CD4-positive, CD25-positive, alpha-beta regulatory T cell (primary cell): ENCODE measurements at regions not wholly inside any gene's neighbourhood (a gene's known extent, or its start where the extent isn't known, plus 50 kb on each side); places are given as distances from the start of the nearest gene placed in this dataset.

Source experiments
- ATAC-seq, 2 donors: fragments of 150-1000 bp; cut with Tn5 transposase; one replicate each; pipeline ENCODE4 v1.10.0; 2021; ENCODE audit warnings: low read depth in 2 of 2, moderate number of reproducible peaks in 2 of 2, moderate library complexity in 1 of 2
- DNase-seq, 3 donors: peaks; one replicate each; pipeline versions ENCODE4 v3.0.0 to v3.0.0-alpha.2; 2012 to 2022; ENCODE audit warnings: mixed read lengths in 1 of 3
- H3K27ac ChIP-seq: one replicate; pipeline ENCODE4 v1.7.0; 2013; ENCODE audit warnings: mild to moderate bottlenecking, low read length; ENCODE audit not compliant: insufficient read depth, poor library complexity, severe bottlenecking
- H3K27me3 ChIP-seq: one replicate; pipeline ENCODE4 v1.7.0; 2013; ENCODE audit warnings: low read length; ENCODE audit not compliant: control insufficient read depth, insufficient read depth
- H3K36me3 ChIP-seq: one replicate; pipeline ENCODE4 v1.7.0; 2013; ENCODE audit warnings: mild to moderate bottlenecking, low read length, moderate library complexity; ENCODE audit not compliant: control insufficient read depth, insufficient read depth
- H3K4me1 ChIP-seq: 2 replicates; pipeline ENCODE4 v1.7.0; 2013; ENCODE audit warnings: mild to moderate bottlenecking, low read length; ENCODE audit not compliant: insufficient read depth, control insufficient read depth, poor library complexity, severe bottlenecking
- H3K4me3 ChIP-seq: one replicate; pipeline ENCODE4 v1.7.0; 2013; ENCODE audit warnings: low read depth, mild to moderate bottlenecking, low read length, moderate library complexity
- H3K9me3 ChIP-seq, 2 experiments: 1 replicate in 1 of 2; 2 replicates in 1 of 2; pipeline ENCODE4 v1.7.0; 2013; ENCODE audit warnings: low read length in 2 of 2, mild to moderate bottlenecking in 1 of 2, moderate library complexity in 1 of 2; ENCODE audit not compliant: control insufficient read depth in 2 of 2
- H3K27ac Mint-ChIP-seq, 3 donors: one replicate each; pipeline ENCODE4 v1.8.0; 2020 to 2022; ENCODE audit warnings: mild to moderate bottlenecking in 3 of 3, mixed read lengths in 3 of 3, moderate library complexity in 2 of 3
- H3K27me3 Mint-ChIP-seq: one replicate; pipeline ENCODE4 v1.8.0; 2022; ENCODE audit warnings: mild to moderate bottlenecking, mixed read lengths
- H3K36me3 Mint-ChIP-seq: one replicate; pipeline ENCODE4 v1.8.0; 2020; ENCODE audit warnings: mixed read lengths
- H3K4me1 Mint-ChIP-seq, 4 donors: one replicate each; pipeline ENCODE4 v1.8.0; 2020 to 2022; ENCODE audit warnings: mixed read lengths in 4 of 4, mild to moderate bottlenecking in 1 of 4
- H3K4me3 Mint-ChIP-seq, 4 donors: one replicate each; pipeline ENCODE4 v1.8.0; 2020 to 2022; ENCODE audit warnings: mild to moderate bottlenecking in 4 of 4, mixed read lengths in 4 of 4, moderate library complexity in 3 of 4
- H3K9me3 Mint-ChIP-seq, 7 donors: one replicate each; pipeline ENCODE4 v1.8.0; 2020 to 2022; ENCODE audit warnings: mixed read lengths in 7 of 7, mild to moderate bottlenecking in 3 of 7, moderate library complexity in 2 of 7

DNA sequence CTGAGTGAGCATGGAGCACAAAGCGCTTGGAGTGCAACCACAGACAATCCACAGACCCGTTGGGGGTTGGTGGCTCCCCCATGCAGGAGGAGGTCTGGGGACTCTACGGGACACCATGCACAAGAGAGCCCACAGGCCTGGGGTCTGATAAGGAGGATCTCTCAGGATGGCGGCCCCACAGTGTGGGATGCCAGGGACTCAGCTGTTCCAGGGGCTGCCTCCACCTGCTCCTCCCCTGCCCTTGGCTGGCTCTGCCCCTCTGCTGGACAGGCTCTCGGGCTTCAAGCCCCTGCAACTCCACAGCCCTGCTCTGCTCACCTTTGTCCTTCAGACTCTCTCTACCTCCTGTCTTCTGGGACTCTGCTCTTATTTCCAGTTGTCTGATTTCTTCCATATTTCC, 184.5 kb upstream of the CHRNA7 start:
- no peaks in the 10 kb centered on the region for H3K36me3 ChIP-seq
- Mint-ChIP-seq H3K36me3 (peaks cover 3% of the 10 kb centered on the region), H3K27me3 (no peaks in the 10 kb centered on the region), H3K4me3 (no peak overlapping the region), H3K4me1 (no peaks in the 10 kb centered on the region), H3K9me3 (peaks cover 0 to 12% (median 5%) of the 10 kb centered on the region in 7 donors), H3K27ac (no peak overlapping the region)
- ATAC-seq (no peak), DNase-seq (no peak)
- H3K27me3 ChIP-seq: no peaks in the 10 kb centered on the region
- no peak overlapping the region for H3K4me3 ChIP-seq
- peaks cover 0 to under 1% of the 10 kb centered on the region in 2 experiments for H3K9me3 ChIP-seq
- H3K4me1 ChIP-seq: no peaks in the 10 kb centered on the region
- H3K27ac ChIP-seq: no peak overlapping the region

DNA sequence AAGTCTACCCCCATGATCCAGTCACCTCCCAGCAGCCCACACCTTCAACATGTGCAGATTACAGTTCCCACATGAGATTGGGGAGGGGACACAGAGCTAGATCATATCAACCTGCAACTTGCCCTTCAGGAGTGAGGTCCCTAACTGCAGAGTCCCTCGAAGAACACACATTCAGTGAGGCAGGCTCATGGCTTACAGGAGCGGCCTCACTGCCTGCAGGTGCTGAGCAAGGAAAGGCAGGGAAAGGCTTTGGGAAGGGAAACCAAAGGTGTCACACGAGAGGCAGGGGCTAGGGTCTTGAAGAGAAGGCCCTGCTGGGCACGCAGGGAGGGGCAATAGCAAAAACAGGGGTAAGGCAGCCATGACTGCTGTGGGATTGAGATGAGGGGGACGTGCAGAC, 182.4 kb upstream of the CHRNA7 start:
- Mint-ChIP-seq H3K4me3 (no peak overlapping the region), H3K27me3 (no peaks in the 10 kb centered on the region), H3K9me3 (peaks cover 0 to 18% (median 6%) of the 10 kb centered on the region in 7 donors), H3K27ac (no peak overlapping the region), H3K4me1 (no peaks in the 10 kb centered on the region), H3K36me3 (peaks cover 6% of the 10 kb centered on the region)
- peaks cover 4 to 7% of the 10 kb centered on the region in 2 experiments for H3K9me3 ChIP-seq
- H3K27me3 ChIP-seq: no peaks in the 10 kb centered on the region
- H3K4me3 ChIP-seq: no peak overlapping the region
- no peaks in the 10 kb centered on the region for H3K36me3 ChIP-seq
- no peak for ATAC-seq
- no peaks in the 10 kb centered on the region for H3K4me1 ChIP-seq
- no peak for DNase-seq
- H3K27ac ChIP-seq: no peak overlapping the region

DNA sequence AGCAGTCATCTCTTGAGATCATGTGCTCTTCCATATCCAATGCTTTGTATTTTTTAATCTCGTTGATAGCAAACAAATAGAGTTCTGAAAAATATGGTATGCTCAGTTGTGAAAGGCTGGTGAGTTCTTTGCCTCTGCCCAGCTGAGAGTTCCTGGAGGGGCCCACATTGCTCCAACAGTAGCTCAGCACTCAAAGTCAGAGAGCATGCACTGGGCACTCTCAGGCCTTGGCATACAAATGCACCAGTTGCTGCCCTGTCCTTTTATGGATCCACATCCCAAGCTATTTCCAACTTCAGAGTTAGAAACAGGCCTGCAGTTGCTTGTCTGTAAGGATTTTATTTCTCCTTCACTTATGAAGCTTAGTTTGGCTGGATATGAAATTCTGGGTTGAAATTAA, 181.7 kb upstream of the CHRNA7 start:
- no peak overlapping the region for H3K4me3 Mint-ChIP-seq
- H3K27me3 ChIP-seq: no peaks in the 10 kb centered on the region
- no peaks in the 10 kb centered on the region for H3K4me1 Mint-ChIP-seq
- peaks cover 4 to 7% of the 10 kb centered on the region in 2 experiments for H3K9me3 ChIP-seq
- H3K36me3 ChIP-seq: no peaks in the 10 kb centered on the region
- no peak overlapping the region for H3K4me3 ChIP-seq
- H3K36me3 Mint-ChIP-seq: peaks cover 6% of the 10 kb centered on the region
- H3K9me3 Mint-ChIP-seq: peaks cover 0 to 18% (median 8%) of the 10 kb centered on the region in 7 donors
- no peaks in the 10 kb centered on the region for H3K27me3 Mint-ChIP-seq
- no peaks in the 10 kb centered on the region for H3K4me1 ChIP-seq
- H3K27ac ChIP-seq: no peak overlapping the region
- ATAC-seq (no peak), DNase-seq (no peak)
- no peak overlapping the region for H3K27ac Mint-ChIP-seq

DNA sequence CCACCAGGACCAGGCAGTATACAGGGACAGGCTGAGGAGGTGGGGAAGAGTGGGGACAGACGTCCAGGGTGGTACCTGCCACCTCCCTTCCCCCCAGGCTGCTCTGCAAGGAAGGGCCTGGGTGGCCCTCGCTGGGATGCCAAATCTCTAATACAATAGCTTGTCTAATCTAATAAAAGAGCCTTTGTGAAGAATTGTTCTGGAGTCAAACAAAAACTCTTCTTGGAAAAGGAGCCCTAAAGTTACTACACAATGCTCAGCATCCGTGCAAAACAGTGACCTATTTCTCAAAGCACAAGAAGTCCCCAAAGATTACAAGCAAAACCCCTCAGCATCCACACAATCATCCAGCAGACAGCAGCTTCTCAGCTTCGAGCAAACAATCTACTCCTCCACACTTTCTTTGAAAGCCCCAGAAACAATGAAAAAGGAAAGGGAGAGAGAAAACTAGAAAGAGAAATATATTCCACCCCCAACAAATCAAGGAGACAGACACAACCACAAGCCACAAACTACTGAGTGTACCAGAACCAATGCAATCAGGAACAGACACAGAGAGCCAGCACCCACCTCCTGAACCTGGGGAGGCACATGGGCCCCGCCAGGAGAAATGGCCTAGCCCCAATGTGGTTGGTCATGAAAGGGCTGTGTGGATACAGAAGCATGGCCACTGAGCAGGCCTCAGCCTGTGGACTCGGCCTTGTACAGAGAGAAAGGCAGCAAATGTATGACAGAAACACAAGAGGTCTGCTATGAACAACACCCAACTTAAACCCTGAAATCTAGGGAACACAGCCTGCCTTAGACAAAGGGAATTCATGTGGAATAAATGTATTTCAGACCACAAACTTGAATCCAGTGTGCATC, 177.1 kb upstream of the CHRNA7 start:
- Histone ChIP-seq H3K27me3 (no peaks in the 10 kb centered on the region), H3K36me3 (no peaks in the 10 kb centered on the region), H3K4me3 (no peak overlapping the region), H3K4me1 (no peaks in the 10 kb centered on the region), H3K27ac (no peak overlapping the region), H3K9me3 (peaks cover 4 to 10% of the 10 kb centered on the region in 2 experiments)
- peaks cover 3% of the 10 kb centered on the region for H3K36me3 Mint-ChIP-seq
- H3K4me1 Mint-ChIP-seq: no peaks in the 10 kb centered on the region
- ATAC-seq (no peak), DNase-seq (no peak)
- H3K27ac Mint-ChIP-seq: no peak overlapping the region
- peak overlapping the region in 1 of 4 donors; percentile 64 for H3K4me3 Mint-ChIP-seq
- H3K27me3 Mint-ChIP-seq: peaks cover 6% of the 10 kb centered on the region
- peaks cover 1 to 13% (median 9%) of the 10 kb centered on the region in 7 donors for H3K9me3 Mint-ChIP-seq

DNA sequence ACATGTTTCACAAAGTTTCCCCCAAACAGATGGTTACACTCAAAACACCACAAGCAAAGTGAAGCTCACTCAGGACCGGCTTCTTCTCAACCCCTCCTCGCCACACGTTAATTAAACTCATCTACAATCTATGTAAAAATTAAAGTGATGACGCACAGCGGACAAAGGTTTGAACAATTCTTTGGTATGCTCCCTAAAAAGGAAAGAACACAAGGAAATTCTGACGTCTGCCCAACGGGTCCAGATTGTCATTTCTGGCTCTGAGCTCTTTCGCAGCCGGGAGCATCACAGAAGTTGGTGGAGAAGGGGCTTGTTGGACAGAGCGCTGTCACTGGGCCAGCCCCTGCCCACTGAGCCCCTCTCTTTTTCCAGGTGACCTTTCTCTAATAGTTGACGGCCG, 173.7 kb upstream of the CHRNA7 start:
- peaks cover 0 to 3% of the 10 kb centered on the region in 2 experiments for H3K9me3 ChIP-seq
- DNase-seq (no peak), ATAC-seq (no peak)
- peaks cover 0 to 6% (median 1%) of the 10 kb centered on the region in 7 donors for H3K9me3 Mint-ChIP-seq
- H3K36me3 ChIP-seq: no peaks in the 10 kb centered on the region
- no peaks in the 10 kb centered on the region for H3K4me1 ChIP-seq
- H3K27ac Mint-ChIP-seq: no peak overlapping the region
- H3K4me1 Mint-ChIP-seq: no peaks in the 10 kb centered on the region
- no peak overlapping the region for H3K4me3 ChIP-seq
- no peak overlapping the region for H3K27ac ChIP-seq
- no peaks in the 10 kb centered on the region for H3K27me3 ChIP-seq
- no peaks in the 10 kb centered on the region for H3K36me3 Mint-ChIP-seq
- peaks cover 6% of the 10 kb centered on the region for H3K27me3 Mint-ChIP-seq
- H3K4me3 Mint-ChIP-seq: no peak overlapping the region

DNA sequence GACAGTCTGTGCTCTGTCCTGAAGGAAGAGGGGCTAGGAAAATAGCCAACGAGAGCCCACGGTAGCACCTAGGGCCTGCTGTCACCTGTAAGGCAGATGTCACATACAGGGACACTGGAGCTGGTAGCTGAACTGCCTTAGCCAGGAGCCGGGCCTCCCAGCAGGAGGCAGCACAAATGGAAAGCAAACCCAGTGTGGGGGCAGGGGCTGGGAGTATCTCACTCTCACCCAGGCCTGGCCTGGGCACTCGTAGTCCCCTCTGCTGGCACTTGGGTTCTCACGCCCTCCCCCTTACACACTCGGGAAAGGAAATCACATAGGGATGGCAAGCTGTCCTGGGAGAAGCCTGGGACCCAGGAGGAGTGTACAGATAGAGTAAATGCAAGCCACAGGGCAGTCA, 173.1 kb upstream of the CHRNA7 start:
- DNase-seq (no peak), ATAC-seq (no peak)
- Histone ChIP-seq H3K27me3 (no peaks in the 10 kb centered on the region), H3K27ac (no peak overlapping the region), H3K36me3 (no peaks in the 10 kb centered on the region), H3K9me3 (peaks cover 0 to 3% of the 10 kb centered on the region in 2 experiments), H3K4me3 (no peak overlapping the region), H3K4me1 (no peaks in the 10 kb centered on the region)
- Mint-ChIP-seq H3K9me3 (peaks cover 0 to 6% (median 1%) of the 10 kb centered on the region in 7 donors), H3K36me3 (no peaks in the 10 kb centered on the region), H3K27me3 (peaks cover 8% of the 10 kb centered on the region), H3K27ac (no peak overlapping the region), H3K4me1 (no peaks in the 10 kb centered on the region), H3K4me3 (no peak overlapping the region)

DNA sequence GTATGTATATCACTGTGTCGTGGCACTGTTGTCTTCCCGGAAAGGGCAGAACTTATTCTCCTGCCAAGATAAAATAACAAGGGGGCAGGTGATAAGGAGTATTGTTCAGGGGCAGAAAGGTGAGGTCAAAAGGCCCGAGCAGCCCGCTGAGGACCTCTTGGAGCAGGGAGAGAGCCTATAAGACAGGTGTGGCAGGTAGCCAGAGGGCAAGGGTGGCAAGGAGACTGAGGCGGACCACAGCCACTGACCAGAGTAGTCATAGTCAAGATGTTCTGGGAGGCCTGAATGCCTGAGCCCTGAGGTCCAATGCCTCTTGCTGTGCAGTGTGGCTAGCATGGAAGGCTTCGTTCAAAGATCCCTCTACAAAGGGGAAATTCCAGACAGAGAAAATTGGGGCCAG, 172.3 kb upstream of the CHRNA7 start:
- peaks cover 0 to 3% of the 10 kb centered on the region in 2 experiments for H3K9me3 ChIP-seq
- no peaks in the 10 kb centered on the region for H3K36me3 ChIP-seq
- H3K27me3 Mint-ChIP-seq: peaks cover 12% of the 10 kb centered on the region
- H3K27ac Mint-ChIP-seq: no peak overlapping the region
- H3K4me3 ChIP-seq: no peak overlapping the region
- no peak overlapping the region for H3K4me3 Mint-ChIP-seq
- no peak overlapping the region for H3K27ac ChIP-seq
- peaks cover 0 to 6% (median 1%) of the 10 kb centered on the region in 7 donors for H3K9me3 Mint-ChIP-seq
- H3K4me1 ChIP-seq: no peaks in the 10 kb centered on the region
- DNase-seq (no peak), ATAC-seq (no peak)
- H3K36me3 Mint-ChIP-seq: no peaks in the 10 kb centered on the region
- H3K4me1 Mint-ChIP-seq: no peaks in the 10 kb centered on the region
- H3K27me3 ChIP-seq: no peaks in the 10 kb centered on the region

DNA sequence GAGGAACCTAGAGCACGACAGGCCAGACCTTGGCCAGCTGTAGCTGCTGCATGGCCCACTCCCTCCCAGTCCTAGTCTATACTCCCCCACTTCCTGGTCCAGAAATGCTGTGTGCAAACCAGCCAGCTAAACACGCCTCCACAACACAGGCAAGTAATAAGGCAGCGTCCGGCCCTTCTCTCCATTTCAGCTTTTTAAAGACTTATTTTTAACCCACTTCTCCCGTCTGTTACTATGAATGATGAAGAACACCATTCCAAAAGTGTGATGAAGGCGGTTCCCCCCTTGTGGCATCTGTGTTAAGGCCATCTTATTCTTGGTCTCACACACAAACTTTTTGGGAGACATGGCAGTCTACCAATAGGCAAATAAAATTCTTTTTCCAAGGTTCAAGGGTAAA, 164.1 kb upstream of the CHRNA7 start:
- H3K4me1 ChIP-seq: peaks cover 6% of the 10 kb centered on the region
- H3K36me3 ChIP-seq: no peaks in the 10 kb centered on the region
- peaks cover 5 to 18% (median 11%) of the 10 kb centered on the region in 4 donors for H3K4me1 Mint-ChIP-seq
- no peaks in the 10 kb centered on the region for H3K9me3 ChIP-seq
- H3K4me3 Mint-ChIP-seq: no peak overlapping the region
- H3K36me3 Mint-ChIP-seq: no peaks in the 10 kb centered on the region
- no peak for DNase-seq
- peak overlapping the region in 1 of 3 donors; percentile 16 for H3K27ac Mint-ChIP-seq
- no peak overlapping the region for H3K4me3 ChIP-seq
- no peaks in the 10 kb centered on the region for H3K27me3 ChIP-seq
- ATAC-seq: no peak
- H3K9me3 Mint-ChIP-seq: peaks cover 0 to 5% (median 0%) of the 10 kb centered on the region in 7 donors
- H3K27ac ChIP-seq: no peak overlapping the region
- peaks cover 34% of the 10 kb centered on the region for H3K27me3 Mint-ChIP-seq
